Fibroblast of the aortic adventitia (primary cell): ENCODE measurements at regions not wholly inside any gene's neighbourhood (a gene's known extent, or its start where the extent isn't known, plus 50 kb on each side); places are given as distances from the start of the nearest gene placed in this dataset.
"Not testable (repeated sequence)": the region's sequence is repeated elsewhere in the genome, so short reads cannot be mapped to it uniquely, and the experiment has no call there.

ENCODE experiments used
- DNase-seq: peaks from one replicate; pipeline ENCODE4 v3.0.0-alpha.2; 2010; ENCODE audit warnings: low read depth
- H3K4me3 ChIP-seq: 2 replicates; pipeline ENCODE4 v1.5.1; 2011; ENCODE audit warnings: low read depth, mild to moderate bottlenecking, control low read depth, low read length, moderate library complexity
- CTCF ChIP-seq: IDR thresholded peaks from 2 replicates; pipeline ENCODE4 v1.5.1; 2011; ENCODE audit warnings: mild to moderate bottlenecking, low read length, control low read depth, inconsistent platforms; ENCODE audit not compliant: insufficient read depth

- no peak for DNase-seq
- no peak overlapping the region for H3K4me3 ChIP-seq
- TF ChIP-seq CTCF: no peak
These were observed 396.3 kb upstream of the EYS start for GRCh38 chr6:66103354-66103753.

- TF ChIP-seq CTCF: no peak
- no peak overlapping the region for H3K4me3 ChIP-seq
- no peak for DNase-seq
These were observed 389.7 kb upstream of the EYS start for GRCh38 chr6:66096679-66097078.

GRCh38 chr6:66094615-66095014, 387.6 kb upstream of the EYS start:
- TF ChIP-seq CTCF: no peak
- H3K4me3 ChIP-seq: no peak overlapping the region
- no peak for DNase-seq

- not testable (repeated sequence) for DNase-seq, H3K4me3 ChIP-seq
These were observed 385.3 kb upstream of the EYS start for GRCh38 chr6:66092306-66092705.

GRCh38 chr6:66086532-66086931, 379.5 kb upstream of the EYS start:
- no peak for DNase-seq
- H3K4me3 ChIP-seq: no peak overlapping the region
- no peak for TF ChIP-seq CTCF

- no peak for DNase-seq
- no peak for TF ChIP-seq CTCF
These were observed 375.9 kb upstream of the EYS start for GRCh38 chr6:66082914-66083313.

GRCh38 chr6:66068907-66069306, 361.9 kb upstream of the EYS start:
- no peak overlapping the region for H3K4me3 ChIP-seq
- TF ChIP-seq CTCF: no peak
- no peak for DNase-seq

More at GRCh38 chr6:66082914-66083313, 375.9 kb upstream of the EYS start:
- no peak overlapping the region for H3K4me3 ChIP-seq

GRCh38 chr6:66068033-66068432, 361.0 kb upstream of the EYS start:
- DNase-seq: no peak
- no peak overlapping the region for H3K4me3 ChIP-seq
- TF ChIP-seq CTCF: no peak
